Liver (tissue), 8 donors: ENCODE measurements at regions not wholly inside any gene's neighbourhood (a gene's known extent, or its start where the extent isn't known, plus 50 kb on each side); places are given as distances from the start of the nearest gene placed in this dataset.

Experiments used
- DNase-seq: peaks from one replicate; pipeline ENCODE4 v3.0.0-alpha.2; 2017; ENCODE audit warnings: low spot score
- H3K27ac ChIP-seq, 2 donors: one replicate each; pipeline ENCODE4 v1.7.0; 2013; ENCODE audit warnings: inconsistent platforms in 2 of 2, low read length in 2 of 2, control low read depth in 1 of 2, low read depth in 1 of 2, mild to moderate bottlenecking in 1 of 2
- H3K27me3 ChIP-seq, 4 donors: one replicate each; pipeline versions ENCODE4 v1.6.1 to v1.7.0; 2013; ENCODE audit warnings: low read length in 3 of 4, inconsistent platforms in 1 of 4, mild to moderate bottlenecking in 1 of 4, moderate library complexity in 1 of 4; ENCODE audit not compliant: control insufficient read depth in 4 of 4, insufficient read depth in 4 of 4
- H3K36me3 ChIP-seq, 4 donors: one replicate each; pipeline versions ENCODE4 v1.6.1 to v1.7.0; 2013; ENCODE audit warnings: low read length in 3 of 4, mild to moderate bottlenecking in 3 of 4, low read depth in 1 of 4, moderate library complexity in 1 of 4; ENCODE audit not compliant: control insufficient read depth in 4 of 4, insufficient read depth in 3 of 4
- H3K4me1 ChIP-seq, 4 donors: one replicate each; pipeline versions ENCODE4 v1.6.1 to v1.7.0; 2013; ENCODE audit warnings: low read length in 3 of 4, mild to moderate bottlenecking in 3 of 4, moderate library complexity in 1 of 4; ENCODE audit not compliant: control insufficient read depth in 4 of 4, insufficient read depth in 4 of 4
- H3K4me3 ChIP-seq, 3 donors: one replicate each; pipeline versions ENCODE4 v1.6.1 to v1.7.0; 2013; ENCODE audit warnings: low read length in 3 of 3, control low read depth in 1 of 3, low read depth in 1 of 3, mild to moderate bottlenecking in 1 of 3
- H3K9ac ChIP-seq, 2 donors: one replicate each; pipeline ENCODE4 v1.7.0; 2013; ENCODE audit warnings: low read length in 2 of 2, mild to moderate bottlenecking in 2 of 2, moderate library complexity in 2 of 2, control low read depth in 1 of 2, low read depth in 1 of 2
- H3K9me3 ChIP-seq, 4 donors: one replicate each; pipeline versions ENCODE4 v1.6.1 to v1.7.0; 2013; ENCODE audit warnings: low read length in 3 of 4; ENCODE audit not compliant: control insufficient read depth in 4 of 4
- ATF3 ChIP-seq: IDR thresholded peaks from 2 replicates; pipeline ENCODE4 v1.6.1; 2016; ENCODE audit warnings: antibody characterized with exemption
- CTCF ChIP-seq: fragments of 150-350 bp; IDR thresholded peaks from 2 replicates; pipeline ENCODE4 v1.5.1; 2017; ENCODE audit warnings: improper control_type of control experiment, low read depth, low read length; ENCODE audit not compliant: missing input control
- EGR1 ChIP-seq, 2 donors: IDR thresholded peaks; 2 replicates each; pipeline ENCODE4 v1.6.1; 2016 to 2018; ENCODE audit warnings: antibody characterized with exemption in 2 of 2, low read depth in 2 of 2
- FOXA2 ChIP-seq: IDR thresholded peaks from 2 replicates; pipeline ENCODE4 v1.6.1; 2016; ENCODE audit warnings: antibody characterized with exemption
- GABPA ChIP-seq, 2 donors: IDR thresholded peaks in 1 of 2; conservative IDR thresholded peaks in 1 of 2; 2 replicates each; pipeline ENCODE4 v1.6.1; 2016; ENCODE audit warnings: antibody characterized with exemption in 2 of 2, mild to moderate bottlenecking in 1 of 2, moderate library complexity in 1 of 2
- HNF4A ChIP-seq, 2 donors: conservative IDR thresholded peaks; 2 replicates each; pipeline ENCODE4 v1.6.1; 2016; ENCODE audit warnings: antibody characterized with exemption in 2 of 2, mild to moderate bottlenecking in 2 of 2
- HNF4G ChIP-seq: IDR thresholded peaks from 2 replicates; pipeline ENCODE4 v1.6.1; 2016; ENCODE audit warnings: antibody characterized with exemption
- JUND ChIP-seq, 2 donors: IDR thresholded peaks; 2 replicates each; pipeline ENCODE4 v1.6.1; 2016; ENCODE audit warnings: antibody characterized with exemption in 2 of 2
- MAX ChIP-seq: IDR thresholded peaks from 2 replicates; pipeline ENCODE4 v1.6.1; 2016; ENCODE audit warnings: antibody characterized with exemption
- NR2F2 ChIP-seq: IDR thresholded peaks from 2 replicates; pipeline ENCODE4 v1.6.1; 2016; ENCODE audit warnings: antibody characterized with exemption
- RAD21 ChIP-seq, 2 donors: IDR thresholded peaks; 2 replicates each; pipeline ENCODE4 v1.6.1; 2016; ENCODE audit warnings: antibody characterized with exemption in 2 of 2, mild to moderate bottlenecking in 2 of 2
- REST ChIP-seq: IDR thresholded peaks from 2 replicates; pipeline ENCODE4 v1.6.1; 2016; ENCODE audit warnings: antibody characterized with exemption, mild to moderate bottlenecking
- RXRA ChIP-seq, 2 donors: IDR thresholded peaks; 2 replicates each; pipeline ENCODE4 v1.6.1; 2017 to 2018; ENCODE audit warnings: antibody characterized with exemption in 2 of 2, mild to moderate bottlenecking in 1 of 2
- SP1 ChIP-seq: IDR thresholded peaks from 2 replicates; pipeline ENCODE4 v1.6.1; 2018; ENCODE audit warnings: antibody characterized with exemption, mild to moderate bottlenecking
- TAF1 ChIP-seq: conservative IDR thresholded peaks from 2 replicates; pipeline ENCODE4 v1.6.1; 2016; ENCODE audit warnings: antibody characterized with exemption, mild to moderate bottlenecking
- YY1 ChIP-seq: IDR thresholded peaks from 2 replicates; pipeline ENCODE4 v1.6.1; 2016; ENCODE audit warnings: antibody characterized with exemption, mild to moderate bottlenecking
- ZBTB33 ChIP-seq: IDR thresholded peaks from 2 replicates; pipeline ENCODE4 v1.6.1; 2016; ENCODE audit warnings: antibody characterized with exemption
- WGBS: extraction: QIAGEN DNeasy Blood & Tissue Kit; methylation state at CpG from one replicate; pipeline ENCODE4 v1.1.7; 2013; 5-methylcytosine and 5-hydroxymethylcytosine counted together
- donor health status: healthy.
- donor health status: healthy.
- donor health status: healthy.
- donor health status: healthy.
- donor health status: healthy.

GRCh38 chr11:127629200-127629599 lies 628.6 kb upstream of the KIRREL3 start:
- Histone ChIP-seq H3K9me3 (no peaks in the 10 kb centered on the region), H3K4me3 (no peak overlapping the region), H3K27me3 (no peaks in the 10 kb centered on the region), H3K9ac (no peak overlapping the region), H3K27ac (no peak overlapping the region), H3K36me3 (no peaks in the 10 kb centered on the region), H3K4me1 (peaks cover 0 to 11% (median 7%) of the 10 kb centered on the region in 4 donors)
- WGBS, result 89% methylated on average over 3 of the region's 3 CpGs
- TF ChIP-seq ATF3, result no peak
- no peak for TF ChIP-seq HNF4G
- no peak for DNase-seq

GRCh38 chr11:127628458-127628785 lies 627.9 kb upstream of the KIRREL3 start:
- H3K36me3 ChIP-seq, result no peaks in the 10 kb centered on the region

GRCh38 chr11:127627629-127628457 lies 627.3 kb upstream of the KIRREL3 start:
- H3K27me3 ChIP-seq, result no peaks in the 10 kb centered on the region
- H3K9ac ChIP-seq, result no peak overlapping the region
- no peak overlapping the region for H3K4me3 ChIP-seq
- H3K4me1 ChIP-seq, result peaks cover 0 to 11% (median 7%) of the 10 kb centered on the region in 4 donors
- DNase-seq, result no peak
- WGBS, result 40% methylated on average over 12 of the region's 12 CpGs
- H3K9me3 ChIP-seq, result no peaks in the 10 kb centered on the region
- H3K36me3 ChIP-seq, result no peaks in the 10 kb centered on the region
- peak overlapping the region; percentile 29 to 49 for H3K27ac ChIP-seq
- TF ChIP-seq ATF3 (peak; percentile 23), GABPA (IDR thresholded peaks at IDR 0.05 in 1 of 2, conservative IDR thresholded peaks at IDR 0.05 in 1 of 2) (no peak), EGR1 (IDR thresholded peaks at IDR 0.05; ENCODE audit: low read depth in 2 of 2) (no peak), NR2F2 (no peak), RXRA (IDR thresholded peaks at IDR 0.05) (peak in 1 of 2 donors; percentile 52), CTCF (no peak), RAD21 (IDR thresholded peaks at IDR 0.05) (peak in 1 of 2 donors; percentile 23), TAF1 (no peak), REST (peak; percentile 40), HNF4A (conservative IDR thresholded peaks at IDR 0.05) (peak; percentile 34 to 71), YY1 (peak; percentile 95), MAX (peak; percentile 54), FOXA2 (peak; percentile 93), JUND (IDR thresholded peaks at IDR 0.05) (no peak), SP1 (no peak)

More at GRCh38 chr11:127628458-127628785, 627.9 kb upstream of the KIRREL3 start:
- H3K27ac ChIP-seq, result peak overlapping the region; percentile 29 to 49
- no peaks in the 10 kb centered on the region for H3K9me3 ChIP-seq
- H3K9ac ChIP-seq, result no peak overlapping the region
- WGBS, result 30% methylated on average over 5 of the region's 5 CpGs
- H3K27me3 ChIP-seq, result no peaks in the 10 kb centered on the region
- TF ChIP-seq HNF4G, result no peak
- no peak for TF ChIP-seq RAD21 (IDR thresholded peaks at IDR 0.05)
- TF ChIP-seq ZBTB33, result no peak
- H3K4me1 ChIP-seq, result peaks cover 0 to 11% (median 7%) of the 10 kb centered on the region in 4 donors
- no peak for DNase-seq
- no peak overlapping the region for H3K4me3 ChIP-seq
